BE2C (cell line): ENCODE measurements at regions not wholly inside any gene's neighbourhood (a gene's known extent, or its start where the extent isn't known, plus 50 kb on each side); places are given as distances from the start of the nearest gene placed in this dataset.
"Not testable (repeated sequence)": the region's sequence is repeated elsewhere in the genome, so short reads cannot be mapped to it uniquely, and the experiment has no call there.

Experiments
- DNase-seq: peaks from one replicate; pipeline ENCODE4 v3.0.0-alpha.2; 2020
- H3K27me3 ChIP-seq: fragments of 250-450 bp; sonication (Bioruptor Pico); 2 replicates; pipeline ENCODE4 v1.5.1; 2020; ENCODE audit warnings: mild to moderate bottlenecking
- H3K36me3 ChIP-seq: fragments of 250-450 bp; sonication (Bioruptor Pico); 2 replicates; pipeline ENCODE4 v1.5.1; 2020; ENCODE audit warnings: mild to moderate bottlenecking
- H3K4me1 ChIP-seq: fragments of 250-450 bp; sonication (Bioruptor Pico); 2 replicates; pipeline ENCODE4 v1.5.1; 2020
- H3K4me3 ChIP-seq: 2 replicates; pipeline ENCODE4 v1.5.1; 2011; ENCODE audit warnings: low read depth, low read length
- H3K9me3 ChIP-seq: fragments of 250-450 bp; sonication (Bioruptor Pico); 2 replicates; pipeline ENCODE4 v1.5.1; 2020
- CTCF ChIP-seq: IDR thresholded peaks from 2 replicates; pipeline ENCODE4 v1.5.1; 2012; ENCODE audit warnings: mild to moderate bottlenecking, low read depth, low read length

DNA sequence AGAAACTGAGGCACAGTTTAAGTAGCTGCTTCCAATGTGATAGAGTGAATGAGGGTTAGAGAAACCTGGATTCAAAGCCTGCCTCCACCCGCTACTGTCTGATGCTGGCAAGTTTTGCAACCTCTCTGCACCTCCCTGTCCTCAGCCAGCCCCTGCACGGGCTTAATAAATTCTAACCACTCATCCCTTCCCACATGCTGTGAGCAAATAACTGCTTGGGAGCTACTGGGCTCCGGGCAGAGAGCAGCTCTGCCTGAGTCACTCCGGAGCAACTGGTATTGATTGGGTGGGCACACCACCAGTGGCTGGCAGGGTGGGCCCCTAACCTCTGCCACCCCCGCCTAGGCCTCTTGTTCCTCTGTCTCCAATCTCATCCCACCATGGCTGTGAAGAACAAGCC is 104.3 kb upstream of the SYT13 start:
- Histone ChIP-seq H3K4me1 (no peaks in the 10 kb centered on the region), H3K36me3 (no peaks in the 10 kb centered on the region), H3K9me3 (no peaks in the 10 kb centered on the region), H3K4me3 (no peak overlapping the region), H3K27me3 (no peaks in the 10 kb centered on the region)
- no peak for TF ChIP-seq CTCF
- DNase-seq, result no peak

GRCh38 chr11:45388472-45388871 is 102.3 kb upstream of the SYT13 start:
- Histone ChIP-seq H3K4me3 (no peak overlapping the region), H3K4me1 (no peaks in the 10 kb centered on the region), H3K27me3 (no peaks in the 10 kb centered on the region), H3K9me3 (no peaks in the 10 kb centered on the region), H3K36me3 (no peaks in the 10 kb centered on the region)
- no peak for TF ChIP-seq CTCF
- no peak for DNase-seq

DNA sequence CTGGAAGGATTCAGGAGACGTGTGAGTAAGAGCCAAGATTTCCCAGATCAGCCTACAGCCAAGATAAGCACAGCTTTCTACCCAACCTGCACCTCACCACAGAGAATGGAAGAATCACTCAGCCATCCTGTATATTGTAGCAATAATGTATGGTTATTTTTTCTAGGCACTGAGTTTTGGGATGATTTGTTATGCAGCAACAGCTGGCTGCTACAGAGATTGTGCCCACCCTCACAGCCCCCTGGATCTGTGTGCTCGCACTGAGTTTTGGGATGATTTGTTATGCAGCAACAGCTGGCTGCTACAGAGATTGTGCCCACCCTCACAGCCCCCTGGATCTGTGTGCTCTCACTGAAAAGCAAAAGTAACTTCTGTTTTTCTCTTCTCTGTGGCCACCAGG is 101.7 kb upstream of the SYT13 start:
- DNase-seq, H3K27me3 ChIP-seq: not testable (repeated sequence)

DNA sequence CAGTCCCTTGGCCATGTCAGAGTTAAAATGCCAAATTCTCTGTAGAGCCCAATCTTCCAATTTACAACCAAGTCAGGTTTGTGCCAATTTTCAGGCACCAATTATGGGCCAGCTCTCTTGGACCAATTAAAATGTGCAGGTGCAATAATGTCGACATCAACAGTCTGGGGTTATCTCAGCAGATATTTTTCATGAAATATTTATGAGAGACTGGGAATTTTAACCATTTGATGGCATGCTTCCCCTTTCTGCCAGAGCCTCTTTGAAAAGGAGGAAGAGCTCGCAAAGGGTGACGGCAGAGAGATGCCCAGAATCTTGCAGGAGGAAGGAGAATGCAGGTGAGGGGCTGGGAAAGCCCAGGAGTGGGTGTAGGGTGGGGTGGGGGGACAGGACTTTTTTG is 100.8 kb upstream of the SYT13 start:
- DNase-seq, result no peak
- Histone ChIP-seq H3K4me1 (no peaks in the 10 kb centered on the region), H3K9me3 (no peaks in the 10 kb centered on the region), H3K36me3 (no peaks in the 10 kb centered on the region), H3K4me3 (no peak overlapping the region), H3K27me3 (no peaks in the 10 kb centered on the region)
- no peak for TF ChIP-seq CTCF

More for the DNA sequence above, 101.7 kb upstream of the SYT13 start:
- not testable (repeated sequence) for H3K4me1 ChIP-seq, H3K36me3 ChIP-seq, H3K4me3 ChIP-seq, H3K9me3 ChIP-seq

DNA sequence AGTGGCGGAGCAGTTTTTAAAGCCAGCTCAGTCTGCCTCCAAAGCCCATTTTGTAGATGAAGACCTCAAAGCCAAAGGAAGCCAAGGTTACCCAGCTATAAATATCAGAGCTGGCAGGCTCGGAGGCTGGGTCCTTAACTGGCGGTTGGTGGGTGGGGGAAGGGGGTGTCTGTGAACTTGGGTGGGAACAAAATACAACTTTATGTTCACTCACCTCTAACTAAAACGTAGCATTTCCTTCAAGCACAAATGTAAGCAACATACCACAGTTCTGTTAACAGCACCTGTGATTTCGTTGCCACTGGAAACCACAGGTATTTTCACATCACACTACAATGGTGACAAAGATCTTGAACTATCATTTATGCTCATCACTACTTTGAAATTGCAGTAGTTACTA is 99.7 kb upstream of the SYT13 start:
- Histone ChIP-seq H3K36me3 (no peaks in the 10 kb centered on the region), H3K27me3 (no peaks in the 10 kb centered on the region), H3K4me3 (no peak overlapping the region), H3K4me1 (no peaks in the 10 kb centered on the region), H3K9me3 (no peaks in the 10 kb centered on the region)
- no peak for DNase-seq
- no peak for TF ChIP-seq CTCF

GRCh38 chr11:45385423-45385822 is 99.3 kb upstream of the SYT13 start:
- no peak for TF ChIP-seq CTCF
- no peak overlapping the region for H3K4me3 ChIP-seq

DNA sequence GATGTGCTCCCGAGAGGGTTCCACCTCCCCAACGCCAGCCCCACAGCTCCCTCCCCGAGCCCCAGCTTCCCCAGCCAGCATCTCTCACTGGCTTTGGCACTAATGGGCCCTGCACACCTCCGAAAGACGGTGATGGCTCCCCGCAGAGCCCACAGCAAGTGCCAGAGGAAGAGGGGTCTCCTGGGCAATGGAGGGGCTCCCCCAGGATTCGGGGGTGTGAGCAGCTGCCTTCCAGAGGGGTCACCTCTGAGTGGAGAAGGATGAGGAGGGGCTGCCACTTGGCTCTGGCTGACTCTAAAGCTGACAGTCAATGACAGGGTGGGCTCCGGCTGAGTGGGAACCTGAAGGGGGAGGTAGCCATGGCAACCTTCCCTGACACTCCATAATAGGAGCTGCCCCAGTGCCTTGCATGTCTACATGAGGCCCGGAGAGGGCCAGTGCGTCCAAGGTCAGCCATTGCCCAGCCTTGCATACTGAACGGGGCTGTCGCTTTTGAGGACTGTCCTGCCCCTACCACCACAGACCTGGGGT is 98.6 kb upstream of the SYT13 start:
- DNase-seq, result no peak
- no peaks in the 10 kb centered on the region for H3K27me3 ChIP-seq
- H3K4me1 ChIP-seq, result no peaks in the 10 kb centered on the region
- TF ChIP-seq CTCF, result no peak
- no peaks in the 10 kb centered on the region for H3K9me3 ChIP-seq
- no peak overlapping the region for H3K4me3 ChIP-seq
- H3K36me3 ChIP-seq, result no peaks in the 10 kb centered on the region

More at GRCh38 chr11:45385423-45385822, 99.3 kb upstream of the SYT13 start:
- no peak for DNase-seq
- H3K4me1 ChIP-seq, result no peaks in the 10 kb centered on the region
- no peaks in the 10 kb centered on the region for H3K27me3 ChIP-seq
- no peaks in the 10 kb centered on the region for H3K36me3 ChIP-seq
- no peaks in the 10 kb centered on the region for H3K9me3 ChIP-seq
